ENCODE measurements at regions not wholly inside any gene's neighbourhood (a gene's known extent, or its start where the extent isn't known, plus 50 kb on each side); places are given as distances from the start of the nearest gene placed in this dataset.

GRCh38 chr15:69994429-69995205 lies 103.1 kb downstream of the TLE3 start:
- TF ChIP-seq CTCF (IDR thresholded peaks at IDR 0.05; ENCODE audit: low read depth, low read length, poor library complexity, severe bottlenecking) (no peak), EZH2phosphoT487 (IDR thresholded peaks at IDR 0.05; ENCODE audit: borderline replicate concordance, low read length) (no peak)

Data from DOHH2 (cell line).